ENCODE measurements at regions not wholly inside any gene's neighbourhood (a gene's known extent, or its start where the extent isn't known, plus 50 kb on each side); places are given as distances from the start of the nearest gene placed in this dataset.

DNA sequence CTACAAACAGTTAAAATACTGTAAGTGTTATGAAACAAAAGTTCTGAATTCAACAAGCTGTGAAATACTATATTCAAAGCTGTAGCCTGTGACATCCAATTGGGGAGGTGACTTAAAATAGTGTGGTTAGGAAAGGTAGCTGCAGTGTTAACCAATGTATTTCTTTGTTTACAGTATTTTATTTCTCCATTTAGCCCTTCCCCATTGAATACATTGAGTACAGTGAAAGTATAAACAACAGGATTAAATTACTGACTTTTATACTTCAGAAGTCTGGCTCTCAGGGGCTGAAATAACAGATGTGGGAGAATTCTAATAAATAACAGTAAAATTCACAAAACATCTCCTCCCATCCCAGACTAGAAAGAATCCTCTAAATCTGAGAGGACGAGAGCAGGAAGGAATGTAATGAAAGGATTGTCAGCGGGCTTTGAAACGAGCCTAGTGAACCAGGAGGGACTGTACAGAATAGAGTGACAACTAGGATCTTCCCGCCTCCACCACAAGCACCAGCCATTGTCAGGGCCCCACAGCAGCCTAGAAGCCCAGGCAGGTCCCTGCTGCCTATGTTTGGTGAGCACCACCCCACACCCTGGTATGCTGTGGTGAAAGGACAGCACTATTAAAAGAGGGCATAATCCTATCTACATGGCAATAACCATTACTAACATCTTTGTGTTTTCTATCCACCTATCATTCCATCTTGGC is 73.7 kb downstream of the SPCS3 start:
- TF ChIP-seq, protein P1, sequence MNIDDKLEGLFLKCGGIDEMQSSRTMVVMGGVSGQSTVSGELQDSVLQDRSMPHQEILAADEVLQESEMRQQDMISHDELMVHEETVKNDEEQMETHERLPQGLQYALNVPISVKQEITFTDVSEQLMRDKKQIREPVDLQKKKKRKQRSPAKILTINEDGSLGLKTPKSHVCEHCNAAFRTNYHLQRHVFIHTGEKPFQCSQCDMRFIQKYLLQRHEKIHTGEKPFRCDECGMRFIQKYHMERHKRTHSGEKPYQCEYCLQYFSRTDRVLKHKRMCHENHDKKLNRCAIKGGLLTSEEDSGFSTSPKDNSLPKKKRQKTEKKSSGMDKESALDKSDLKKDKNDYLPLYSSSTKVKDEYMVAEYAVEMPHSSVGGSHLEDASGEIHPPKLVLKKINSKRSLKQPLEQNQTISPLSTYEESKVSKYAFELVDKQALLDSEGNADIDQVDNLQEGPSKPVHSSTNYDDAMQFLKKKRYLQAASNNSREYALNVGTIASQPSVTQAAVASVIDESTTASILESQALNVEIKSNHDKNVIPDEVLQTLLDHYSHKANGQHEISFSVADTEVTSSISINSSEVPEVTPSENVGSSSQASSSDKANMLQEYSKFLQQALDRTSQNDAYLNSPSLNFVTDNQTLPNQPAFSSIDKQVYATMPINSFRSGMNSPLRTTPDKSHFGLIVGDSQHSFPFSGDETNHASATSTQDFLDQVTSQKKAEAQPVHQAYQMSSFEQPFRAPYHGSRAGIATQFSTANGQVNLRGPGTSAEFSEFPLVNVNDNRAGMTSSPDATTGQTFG (tag by site-specific recombination; IDR thresholded peaks at IDR 0.05; ENCODE audit: borderline replicate concordance) = no peak
- no peak for TF ChIP-seq ZNF626 (tag by site-specific recombination; IDR thresholded peaks at IDR 0.05)
